Stimulated activated CD4-positive, alpha-beta T cell treated with anti-CD3 and anti-CD28 coated beads, Interleukin-1b, Interleukin-23, amount 100 ng/mL, for 4 hours (primary cell): ENCODE measurements at regions not wholly inside any gene's neighbourhood (a gene's known extent, or its start where the extent isn't known, plus 50 kb on each side); places are given as distances from the start of the nearest gene placed in this dataset.
"Not testable (repeated sequence)": the region's sequence is repeated elsewhere in the genome, so short reads cannot be mapped to it uniquely, and the experiment has no call there.

ENCODE experiments used
- DNase-seq, 2 donors: peaks; one replicate each; pipeline ENCODE4 v3.0.0-alpha.2; 2020; ENCODE audit warnings: low read depth in 2 of 2

DNA sequence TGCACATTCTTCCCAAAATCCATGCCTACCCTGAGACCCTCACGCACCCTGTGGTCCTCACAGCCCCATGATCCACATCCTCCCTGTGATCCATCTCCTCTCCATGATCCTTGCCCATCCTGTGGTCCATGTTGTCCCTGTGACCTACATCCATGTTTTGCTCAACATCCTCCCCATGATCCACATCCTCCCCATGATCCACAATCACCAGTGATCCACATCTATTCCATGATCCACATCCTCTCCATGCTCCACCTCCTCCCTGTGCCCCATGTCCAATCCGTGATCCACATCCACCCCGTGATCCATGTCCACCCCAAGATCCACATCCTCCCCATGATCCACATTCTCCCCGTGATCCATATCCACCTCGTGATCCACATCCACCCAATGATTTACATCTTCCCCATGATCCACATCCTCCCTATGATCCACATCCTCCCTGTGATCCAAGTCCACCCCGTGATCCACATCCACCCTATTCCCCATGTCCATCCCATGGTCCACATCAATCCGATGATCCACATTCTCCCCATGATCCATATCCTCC lies 281.2 kb downstream of the MYCN start:
- no peak for DNase-seq

DNA sequence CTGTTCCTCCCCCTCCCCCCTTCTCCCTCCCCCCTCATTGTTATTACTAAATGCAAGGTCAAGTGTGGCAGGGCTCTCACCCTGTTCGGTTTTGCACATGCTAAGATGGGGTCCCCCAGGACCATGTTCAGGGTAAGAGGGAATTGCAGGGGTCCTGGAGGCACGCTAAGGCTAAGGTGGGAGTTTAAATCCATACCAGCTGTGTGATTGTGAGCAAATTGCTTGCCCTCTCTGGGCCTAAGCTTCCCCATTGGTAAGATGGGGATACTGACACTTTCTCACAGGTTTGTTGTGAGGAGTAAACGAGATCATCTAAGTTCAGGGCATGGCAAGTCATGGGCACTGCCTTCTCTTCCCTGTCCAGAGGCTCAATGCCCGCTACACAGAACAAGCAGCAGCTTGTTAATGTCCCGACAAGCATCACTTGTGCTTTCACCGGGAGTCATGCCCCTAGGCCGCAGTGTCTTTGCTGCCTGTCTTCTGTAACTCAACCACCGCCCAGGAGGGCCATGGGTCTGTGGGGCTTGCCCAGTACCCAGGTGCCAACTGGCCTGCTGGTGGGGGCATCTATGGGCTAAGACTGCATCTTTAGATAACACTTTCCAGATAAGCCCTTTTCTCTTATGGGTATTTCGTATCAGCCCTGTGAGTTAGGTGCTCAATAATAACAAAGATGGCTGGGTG lies 279.1 kb downstream of the MYCN start:
- DNase-seq: no peak

- DNase-seq: no peak
These were observed 278.3 kb downstream of the MYCN start for GRCh38 chr2:16218625-16219024.

- DNase-seq: no peak
These were observed 277.8 kb downstream of the MYCN start for GRCh38 chr2:16218161-16218560.

- not testable (repeated sequence) for DNase-seq
These were observed 277.4 kb downstream of the MYCN start for GRCh38 chr2:16217741-16218140.

GRCh38 chr2:16217291-16217690 lies 276.9 kb downstream of the MYCN start:
- DNase-seq: no peak

DNA sequence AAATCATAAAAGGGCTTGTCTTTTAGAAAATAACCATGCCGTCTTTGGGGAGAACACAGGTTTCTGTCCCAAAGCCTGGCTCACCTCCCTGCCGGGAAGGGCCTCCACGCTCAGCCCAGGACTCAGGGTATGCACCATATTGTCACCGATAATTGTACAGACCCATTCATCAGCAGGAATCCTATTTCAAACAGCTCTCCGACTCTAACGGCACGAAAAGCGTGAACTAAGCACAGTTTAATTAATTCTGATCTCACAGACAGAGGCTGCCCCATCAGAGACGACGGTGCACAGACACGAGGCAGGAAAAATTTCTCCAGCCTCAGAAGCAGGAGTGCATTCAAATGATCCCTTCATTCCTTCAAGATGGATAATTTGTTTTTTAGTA lies 276.2 kb downstream of the MYCN start:
- DNase-seq: no peak

DNA sequence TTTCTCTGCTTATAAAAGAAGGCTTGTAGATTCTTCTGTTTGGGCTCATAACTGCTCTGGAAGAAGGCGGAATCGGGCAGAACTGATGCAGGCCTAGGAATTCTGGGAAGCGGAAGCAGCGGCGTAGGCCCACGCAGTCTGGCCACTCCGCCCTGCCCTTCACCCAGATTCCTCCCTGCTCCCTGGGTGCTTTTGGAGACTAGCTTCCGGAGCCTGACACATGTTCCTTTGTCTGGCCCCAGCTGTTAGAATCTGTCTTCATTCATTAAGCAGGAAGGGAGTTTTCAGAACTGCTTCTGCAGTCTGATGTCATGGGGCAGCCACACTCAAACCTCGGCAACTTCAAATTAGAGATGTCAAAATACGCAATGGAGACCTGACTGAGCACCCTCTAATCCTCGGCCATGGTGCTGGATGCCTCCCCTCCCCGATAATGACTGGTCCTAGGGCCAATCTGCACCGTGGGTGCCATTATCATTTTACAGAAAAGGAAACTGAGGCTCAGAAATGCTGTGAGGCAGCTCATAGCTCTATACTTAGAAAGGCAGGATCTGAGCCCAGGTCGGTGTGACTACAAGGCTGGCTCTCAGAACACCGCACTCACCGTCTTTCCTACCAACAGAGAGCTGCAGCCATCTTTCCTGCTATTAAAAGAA lies 275.7 kb downstream of the MYCN start:
- no peak for DNase-seq

DNA sequence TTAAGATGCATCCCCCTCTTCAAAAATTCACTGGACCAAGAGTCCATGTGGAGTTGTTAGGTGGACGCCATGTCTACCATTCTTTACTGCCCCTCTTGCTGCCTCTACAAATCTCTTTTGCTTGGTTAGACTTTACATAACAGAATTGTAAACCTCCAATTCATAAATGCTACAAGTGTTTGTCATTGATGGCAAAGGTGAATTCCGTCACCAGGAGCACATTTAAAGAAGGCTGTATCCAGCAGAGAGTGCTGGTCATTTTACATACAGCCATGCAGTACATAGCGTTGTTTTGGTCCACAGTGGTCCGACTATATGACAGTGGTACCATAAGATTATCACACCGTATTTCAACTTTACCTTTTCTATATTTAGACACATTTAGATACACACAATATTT lies 274.5 kb downstream of the MYCN start:
- no peak for DNase-seq

DNA sequence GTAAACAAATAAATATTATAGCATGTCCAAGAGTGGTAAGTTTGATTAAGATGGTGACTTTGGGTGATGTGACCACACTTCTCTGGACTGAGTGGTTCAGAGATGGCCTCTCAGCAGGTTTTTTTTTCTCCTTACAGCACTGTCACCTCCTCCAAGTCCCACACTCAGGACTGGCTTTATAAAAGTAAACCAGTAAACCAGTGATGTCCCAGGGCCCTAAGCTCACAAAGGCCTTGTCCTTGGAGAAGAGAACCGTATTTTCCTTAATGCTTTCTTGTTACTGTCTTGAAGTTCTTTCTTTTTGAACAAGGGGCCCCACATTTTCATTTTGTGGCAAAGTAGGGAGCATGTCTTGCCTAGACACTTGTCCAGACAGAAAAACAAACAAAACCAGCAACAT lies 274.0 kb downstream of the MYCN start:
- DNase-seq: no peak

DNA sequence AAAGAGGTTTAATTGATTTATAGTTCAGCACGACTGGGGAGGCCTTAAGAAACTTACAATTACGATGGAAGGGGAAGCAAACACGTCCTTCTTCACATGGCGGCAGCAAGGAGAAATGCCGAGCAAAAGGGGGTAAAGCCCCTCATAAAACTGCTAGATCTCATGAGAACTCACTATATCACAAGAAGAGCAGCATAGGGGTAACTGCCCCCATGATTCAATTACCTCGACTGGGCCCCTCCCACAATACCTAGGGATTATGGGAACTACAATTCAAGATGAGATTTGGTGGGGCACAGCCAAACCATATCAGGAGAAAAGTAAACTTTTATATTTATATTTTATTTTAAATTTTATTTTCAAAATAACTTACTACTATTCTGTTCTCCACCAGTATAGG lies 272.0 kb downstream of the MYCN start:
- no peak for DNase-seq

DNA sequence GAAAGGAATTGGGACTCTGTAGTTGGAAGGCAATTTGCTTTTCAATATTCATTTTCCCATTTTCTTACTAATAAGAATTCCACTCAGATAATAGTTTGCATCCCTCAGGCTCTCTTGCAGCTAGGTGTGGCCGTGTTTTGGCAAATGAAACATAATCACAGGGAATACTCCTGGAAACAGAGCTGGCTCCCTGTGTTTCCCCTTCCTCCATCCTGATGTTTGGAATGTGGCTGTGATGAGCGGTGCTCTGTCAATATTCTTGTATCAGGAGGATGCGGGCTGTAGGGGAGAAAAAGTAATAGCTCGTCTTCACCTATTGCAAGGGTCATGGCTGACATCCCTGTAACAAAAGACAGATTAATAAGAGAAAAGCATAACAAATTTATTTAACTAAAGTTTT lies 271.0 kb downstream of the MYCN start:
- no peak for DNase-seq

DNA sequence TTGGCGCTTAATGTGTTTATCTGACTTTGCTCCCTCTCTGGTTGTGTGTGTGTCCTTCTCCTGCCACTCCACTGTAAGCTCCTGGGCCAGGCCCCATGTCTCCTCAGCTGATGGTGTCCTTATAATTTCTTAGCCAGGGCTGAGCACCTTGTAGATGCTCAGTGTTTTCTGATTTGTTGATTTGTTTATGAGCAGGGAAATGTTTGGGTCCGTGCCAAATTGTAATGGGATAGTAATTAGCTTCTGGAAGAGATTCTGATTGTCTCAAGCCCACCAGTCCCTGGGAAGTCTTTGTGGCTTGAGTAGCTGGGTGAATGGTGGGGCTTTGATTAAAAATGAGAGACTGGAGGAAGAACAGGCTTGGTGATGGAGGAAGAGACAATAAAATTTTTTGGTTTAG lies 270.5 kb downstream of the MYCN start:
- no peak for DNase-seq

DNA sequence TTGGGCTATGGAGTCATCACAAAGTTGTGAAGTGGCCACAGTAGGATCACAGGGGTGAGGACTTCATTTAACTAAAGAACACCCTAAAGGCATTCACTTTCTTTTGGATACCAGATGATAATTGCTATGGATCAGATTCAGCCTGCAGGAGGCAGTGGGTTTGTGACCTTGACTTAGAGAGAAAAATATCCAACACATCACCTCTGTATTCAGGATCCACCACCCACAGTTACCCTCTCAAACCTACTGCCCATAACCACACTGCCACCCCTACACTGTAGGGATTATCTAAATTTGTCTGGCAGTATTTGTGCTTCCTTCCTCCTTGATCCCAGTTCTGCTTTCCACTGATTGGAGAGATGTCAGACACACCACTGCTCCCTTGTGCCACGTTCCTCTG lies 269.4 kb downstream of the MYCN start:
- no peak for DNase-seq

- no peak for DNase-seq
These were observed 268.6 kb downstream of the MYCN start for GRCh38 chr2:16208921-16209320.

- DNase-seq: no peak
These were observed 268.0 kb downstream of the MYCN start for GRCh38 chr2:16208241-16208797.

GRCh38 chr2:16207611-16208010 lies 267.3 kb downstream of the MYCN start:
- DNase-seq: no peak

- no peak for DNase-seq
These were observed 266.8 kb downstream of the MYCN start for GRCh38 chr2:16207151-16207550.

DNA sequence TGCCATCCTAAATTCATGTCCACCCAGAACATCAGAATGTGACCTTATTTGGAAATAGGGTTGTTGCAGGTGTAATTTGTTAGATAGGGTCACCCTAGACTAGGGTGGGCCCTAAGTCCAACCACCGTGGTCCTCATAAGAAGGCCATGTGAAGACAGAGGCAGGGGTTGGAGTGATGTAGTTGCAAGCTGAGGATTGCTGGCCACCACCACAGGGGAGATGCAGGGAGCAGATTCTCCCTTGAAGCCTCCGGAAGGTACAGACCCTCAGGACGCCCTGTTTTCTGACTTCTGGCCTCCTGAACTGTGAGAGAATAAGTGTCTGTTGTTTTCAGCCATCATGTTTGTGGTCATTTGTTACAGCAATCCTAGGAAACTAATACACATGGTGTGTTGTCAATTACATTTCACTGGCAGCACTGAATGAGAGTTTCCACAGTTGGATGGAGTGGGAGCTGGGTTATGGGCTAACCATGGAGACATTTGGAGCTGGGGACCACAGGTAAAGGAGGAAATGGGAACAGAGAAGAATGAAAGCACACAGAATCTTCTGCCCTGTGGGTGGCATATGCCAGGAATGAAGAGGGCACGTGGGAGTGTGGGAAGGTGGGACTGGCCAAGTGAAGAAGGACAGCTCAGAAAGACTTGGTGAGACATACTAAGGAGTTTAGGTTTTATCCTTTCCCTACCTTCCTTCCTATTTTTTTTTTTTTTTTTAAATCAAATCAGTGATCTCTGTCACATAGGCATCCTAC lies 266.0 kb downstream of the MYCN start:
- no peak for DNase-seq

DNA sequence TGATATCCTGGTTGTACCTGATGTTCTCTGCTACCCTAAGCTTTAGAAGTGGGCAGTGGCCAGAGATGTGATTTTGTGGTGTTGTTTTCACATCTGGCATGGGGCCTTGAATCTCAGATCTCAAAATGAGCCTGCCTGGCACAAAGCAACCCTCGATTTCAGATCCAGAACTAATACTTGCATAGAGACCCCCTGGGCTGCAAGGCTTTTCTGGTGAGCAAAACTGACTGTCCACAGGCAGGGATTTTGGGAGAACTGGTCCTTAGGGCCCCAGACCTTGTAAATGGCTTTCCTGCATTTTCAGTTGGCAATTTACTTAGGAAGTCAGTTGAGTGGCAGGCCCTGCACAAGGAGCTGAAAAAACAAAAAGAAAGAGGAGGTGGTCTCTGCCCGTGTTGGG lies 265.3 kb downstream of the MYCN start:
- DNase-seq: no peak

- no peak for DNase-seq
These were observed 264.7 kb downstream of the MYCN start for GRCh38 chr2:16204886-16205620.

DNA sequence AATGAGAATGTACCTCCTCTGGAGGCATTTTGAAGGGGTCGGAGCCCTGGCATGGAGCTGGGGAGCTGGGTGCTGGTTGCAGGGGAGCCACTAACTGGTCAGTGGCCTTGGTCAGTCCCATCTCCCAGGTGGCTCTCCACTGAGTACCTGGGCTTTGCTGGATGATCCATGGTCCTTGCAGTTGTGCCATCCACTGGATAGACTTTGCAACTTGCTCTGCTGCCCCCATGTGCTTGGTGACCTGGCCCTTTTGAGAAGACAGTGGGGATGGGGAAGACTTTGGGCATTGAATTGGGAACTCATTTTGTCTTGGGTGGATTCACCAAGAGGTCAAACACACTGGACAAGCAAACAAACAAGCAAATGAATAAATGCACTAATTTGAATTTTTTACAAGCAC lies 263.9 kb downstream of the MYCN start:
- DNase-seq: no peak
